Gastroesophageal sphincter (tissue), 4 donors: ENCODE measurements at regions not wholly inside any gene's neighbourhood (a gene's known extent, or its start where the extent isn't known, plus 50 kb on each side); places are given as distances from the start of the nearest gene placed in this dataset.
A peak's percentile ranks its signal among the peaks of the same experiment; 100 is the strongest.

Experiments
- ATAC-seq: fragments of 150-250 bp; one replicate; pipeline ENCODE4 v1.9.1; 2016; ENCODE audit warnings: mild to moderate bottlenecking, moderate library complexity
- H3K27ac ChIP-seq, 4 donors: fragments of 200-600 bp; sonication (generic) in 3 of 4; 1 replicate in 3 of 4; 2 replicates in 1 of 4; pipeline ENCODE4 v1.5.1; 2016 to 2019
- H3K27me3 ChIP-seq: fragments of 200-600 bp; sonication (generic); one replicate; pipeline ENCODE4 v1.5.1; 2019
- H3K36me3 ChIP-seq, 2 donors: fragments of 200-600 bp; sonication (generic); one replicate each; pipeline ENCODE4 v1.5.1; 2019; ENCODE audit warnings: control low read depth in 1 of 2
- H3K4me1 ChIP-seq, 3 donors: fragments of 200-600 bp; sonication (generic); 1 replicate in 2 of 3; 2 replicates in 1 of 3; pipeline ENCODE4 v1.5.1; 2016 to 2019; ENCODE audit warnings: control low read depth in 2 of 3
- H3K4me3 ChIP-seq, 2 donors: fragments of 200-600 bp; sonication (generic); one replicate each; pipeline ENCODE4 v1.5.1; 2019; ENCODE audit warnings: mild to moderate bottlenecking in 1 of 2, moderate library complexity in 1 of 2
- H3K9me3 ChIP-seq, 3 donors: fragments of 200-600 bp; sonication (generic); one replicate each; pipeline ENCODE4 v1.5.1; 2017 to 2019; ENCODE audit warnings: control low read depth in 2 of 3
- CTCF ChIP-seq, 4 experiments: fragments of 200-600 bp in 2 of 4; fragments of 450-650 bp in 2 of 4; sonication (generic) in 1 of 4; IDR thresholded peaks; one replicate each; pipeline ENCODE4 v1.5.1; 2017 to 2019; ENCODE audit warnings: antibody characterized with exemption in 4 of 4, mild to moderate bottlenecking in 2 of 4, moderate library complexity in 2 of 4
- EP300 ChIP-seq: sonication (generic); formaldehyde crosslinking; IDR thresholded peaks from one replicate; pipeline ENCODE4 v1.6.1; 2017; ENCODE audit warnings: antibody characterized with exemption, mild to moderate bottlenecking
- POLR2A ChIP-seq, 2 donors: fragments of 450-650 bp; IDR thresholded peaks; one replicate each; pipeline ENCODE4 v1.6.1; 2017; ENCODE audit warnings: antibody characterized with exemption in 2 of 2, mild to moderate bottlenecking in 2 of 2, moderate library complexity in 1 of 2
- POLR2AphosphoS5 ChIP-seq: sonication (generic); formaldehyde crosslinking; IDR thresholded peaks from one replicate; pipeline ENCODE4 v1.6.1; 2017; ENCODE audit warnings: antibody characterized with exemption
- WGBS, 2 donors: methylation state at CpG; one replicate each; pipeline ENCODE4 v1.1.5; 2018; ENCODE audit warnings: low coverage in 1 of 2; 5-methylcytosine and 5-hydroxymethylcytosine counted together
- small RNA-seq, 4 donors: library from RNA; depleted of rRNA; stranded (forward); fragments of <200 nt; gene quantifications; one replicate each; pipeline ENCODE3, GENCODE V24; 2016

- no peak for TF ChIP-seq EP300
- TF ChIP-seq CTCF (IDR thresholded peaks at IDR 0.05), result no peak
- no peaks in the 10 kb centered on the region for H3K27me3 ChIP-seq
- H3K4me3 ChIP-seq, result no peak overlapping the region
- no peaks in the 10 kb centered on the region for H3K36me3 ChIP-seq
- no peaks in the 10 kb centered on the region for H3K4me1 ChIP-seq
- no peak overlapping the region for H3K27ac ChIP-seq
- no peaks in the 10 kb centered on the region for H3K9me3 ChIP-seq
- no peak for ATAC-seq
Measured at GRCh38 chr12:40632171-40632570, 60.1 kb upstream of the CNTN1 start.

DNA sequence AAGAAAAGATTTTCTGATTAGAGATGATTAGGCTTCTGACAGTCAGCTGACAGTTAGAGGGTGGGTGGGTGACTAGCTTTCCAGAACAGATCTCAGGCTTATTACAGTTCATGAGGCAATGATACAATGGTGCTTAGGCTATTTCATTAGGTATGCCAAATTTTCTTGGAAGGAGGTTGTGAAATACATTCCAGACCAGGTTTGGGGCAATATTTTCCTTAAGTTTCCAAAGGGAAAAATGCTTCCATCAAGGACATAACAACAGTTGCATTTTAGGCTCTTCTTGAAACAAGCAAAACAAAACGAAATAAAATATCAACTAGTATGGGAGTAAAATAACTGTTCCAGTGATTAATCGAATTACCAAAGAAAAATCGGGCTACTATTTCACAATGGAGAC lies 59.3 kb upstream of the CNTN1 start:
- Histone ChIP-seq H3K27ac (no peak overlapping the region), H3K9me3 (no peaks in the 10 kb centered on the region), H3K36me3 (no peaks in the 10 kb centered on the region), H3K27me3 (no peaks in the 10 kb centered on the region), H3K4me3 (no peak overlapping the region), H3K4me1 (no peaks in the 10 kb centered on the region)
- TF ChIP-seq POLR2AphosphoS5 (peak; percentile 17), EP300 (no peak)
- no peak for ATAC-seq
- WGBS, 2 donors, result 60 to 67% methylated on average over 2 to 3 of the region's 3 CpGs

DNA sequence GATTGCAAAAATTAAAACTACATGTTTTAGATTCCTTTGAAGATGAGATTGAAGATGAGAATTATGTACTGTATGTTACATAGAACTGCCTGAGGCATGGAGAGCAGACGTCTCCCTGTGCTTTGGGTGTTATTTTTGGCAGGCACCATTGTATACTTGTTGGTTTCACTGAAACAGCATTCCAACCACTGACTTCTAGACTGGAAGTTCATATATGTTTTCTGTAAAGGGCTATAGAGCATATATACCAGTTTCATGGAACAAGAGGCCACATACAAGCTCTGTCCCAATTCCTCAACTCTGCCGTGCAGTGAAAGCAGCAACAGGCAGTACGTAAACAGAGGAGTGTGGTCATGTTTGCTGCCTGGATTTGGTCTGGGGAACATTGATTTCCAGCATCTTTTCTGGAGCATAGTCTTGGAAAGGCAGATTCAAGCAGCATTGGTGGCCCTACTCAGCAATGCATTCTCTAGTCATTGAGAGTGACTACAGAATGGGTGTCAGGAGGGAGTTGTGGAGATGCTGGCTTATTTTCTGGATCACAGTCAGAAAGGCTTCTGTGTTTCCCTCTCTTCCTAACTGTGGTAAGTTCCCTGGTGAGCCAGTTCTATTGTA lies 57.6 kb upstream of the CNTN1 start:
- 72 to 73% methylated on average over 3 of the region's 3 CpGs for WGBS, 2 donors

DNA sequence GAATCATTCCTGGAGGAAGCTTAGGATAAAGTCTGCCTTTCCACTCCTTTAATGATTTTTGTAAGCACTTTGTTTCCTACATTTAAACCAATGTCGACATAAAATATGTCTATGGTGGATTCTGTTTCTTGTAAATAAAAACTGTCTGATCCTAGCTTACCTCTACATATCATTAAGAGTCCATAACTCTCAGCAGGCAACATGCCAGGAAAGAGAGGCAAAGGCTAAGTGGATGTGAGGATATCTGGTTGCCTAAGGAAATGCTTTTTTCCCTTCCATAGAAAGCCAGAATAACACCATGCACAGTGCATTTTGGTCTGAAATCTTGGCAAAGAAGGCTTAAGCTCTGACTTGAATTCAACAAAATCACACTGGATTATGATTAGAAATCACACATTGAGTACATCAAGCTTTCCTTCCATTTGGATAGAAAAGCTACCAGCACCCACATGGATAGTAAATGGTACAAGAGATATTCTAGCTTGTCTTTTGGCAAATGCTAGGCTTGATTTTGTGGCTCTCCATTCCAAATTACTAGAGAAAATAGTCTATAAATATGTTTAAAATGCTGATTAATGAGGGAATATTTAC lies 57.0 kb upstream of the CNTN1 start:
- H3K4me3 ChIP-seq, result no peak overlapping the region
- 83 to 88% methylated on average over 1 of the region's 1 CpG for WGBS, 2 donors
- TF ChIP-seq CTCF (IDR thresholded peaks at IDR 0.05) (no peak), POLR2AphosphoS5 (no peak), POLR2A (IDR thresholded peaks at IDR 0.05) (no peak), EP300 (no peak)
- no peak overlapping the region for H3K27ac ChIP-seq
- H3K27me3 ChIP-seq, result no peaks in the 10 kb centered on the region
- H3K36me3 ChIP-seq, result no peaks in the 10 kb centered on the region
- no peaks in the 10 kb centered on the region for H3K4me1 ChIP-seq
- ATAC-seq, result no peak
- H3K9me3 ChIP-seq, result no peaks in the 10 kb centered on the region

More for the DNA sequence above, 57.6 kb upstream of the CNTN1 start:
- Histone ChIP-seq H3K27ac (no peak overlapping the region), H3K4me3 (no peak overlapping the region), H3K36me3 (no peaks in the 10 kb centered on the region), H3K4me1 (no peaks in the 10 kb centered on the region), H3K27me3 (no peaks in the 10 kb centered on the region), H3K9me3 (no peaks in the 10 kb centered on the region)
- TF ChIP-seq POLR2AphosphoS5, result no peak
- no peak for TF ChIP-seq CTCF (IDR thresholded peaks at IDR 0.05)
- TF ChIP-seq POLR2A (IDR thresholded peaks at IDR 0.05), result no peak
- no peak for TF ChIP-seq EP300
- ATAC-seq, result no peak

Small RNA genes lying in the stretch of these regions (small RNA-seq; reads per million reads assigned to genes)
- 0 reads per million in 4 donors for gene RNU6-713P
